ENCODE measurements at regions not wholly inside any gene's neighbourhood (a gene's known extent, or its start where the extent isn't known, plus 50 kb on each side); places are given as distances from the start of the nearest gene placed in this dataset.

DNA sequence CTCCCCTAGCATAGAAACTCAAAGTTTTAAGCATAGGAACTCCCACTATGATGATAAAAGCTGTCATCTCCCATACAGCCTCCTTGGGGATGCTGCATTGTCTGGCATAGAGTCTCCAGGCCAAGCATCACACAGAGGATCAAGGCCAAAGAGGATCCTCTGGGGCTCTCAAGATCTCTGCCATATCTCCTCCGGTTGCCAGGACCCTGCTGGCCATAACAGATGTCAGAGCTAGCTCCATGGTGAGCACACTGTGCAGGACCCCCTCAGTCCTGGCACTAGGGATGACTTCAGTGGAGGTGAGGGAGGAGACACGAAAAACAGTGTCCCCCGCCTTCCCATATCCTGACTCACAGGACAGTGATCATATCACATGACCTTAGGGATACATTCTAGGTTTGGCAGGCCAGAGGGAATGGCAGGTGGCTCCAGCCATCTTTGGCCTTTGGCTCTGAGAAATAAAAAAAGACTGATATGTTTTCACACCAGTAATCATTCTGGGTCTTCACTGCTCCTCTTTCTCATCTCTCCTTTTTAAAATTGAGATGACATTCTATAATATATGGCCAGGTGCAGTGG is 235.0 kb downstream of the MYCN start:
- H3K27ac ChIP-seq: no peak overlapping the region
- H3K4me3 ChIP-seq: no peak overlapping the region
- no peaks in the 10 kb centered on the region for H3K36me3 ChIP-seq
- TF ChIP-seq, protein P1, sequence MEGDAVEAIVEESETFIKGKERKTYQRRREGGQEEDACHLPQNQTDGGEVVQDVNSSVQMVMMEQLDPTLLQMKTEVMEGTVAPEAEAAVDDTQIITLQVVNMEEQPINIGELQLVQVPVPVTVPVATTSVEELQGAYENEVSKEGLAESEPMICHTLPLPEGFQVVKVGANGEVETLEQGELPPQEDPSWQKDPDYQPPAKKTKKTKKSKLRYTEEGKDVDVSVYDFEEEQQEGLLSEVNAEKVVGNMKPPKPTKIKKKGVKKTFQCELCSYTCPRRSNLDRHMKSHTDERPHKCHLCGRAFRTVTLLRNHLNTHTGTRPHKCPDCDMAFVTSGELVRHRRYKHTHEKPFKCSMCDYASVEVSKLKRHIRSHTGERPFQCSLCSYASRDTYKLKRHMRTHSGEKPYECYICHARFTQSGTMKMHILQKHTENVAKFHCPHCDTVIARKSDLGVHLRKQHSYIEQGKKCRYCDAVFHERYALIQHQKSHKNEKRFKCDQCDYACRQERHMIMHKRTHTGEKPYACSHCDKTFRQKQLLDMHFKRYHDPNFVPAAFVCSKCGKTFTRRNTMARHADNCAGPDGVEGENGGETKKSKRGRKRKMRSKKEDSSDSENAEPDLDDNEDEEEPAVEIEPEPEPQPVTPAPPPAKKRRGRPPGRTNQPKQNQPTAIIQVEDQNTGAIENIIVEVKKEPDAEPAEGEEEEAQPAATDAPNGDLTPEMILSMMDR (IDR thresholded peaks at IDR 0.05): no peak
- no peak for DNase-seq (ENCODE audit: low spot score)
- H3K9me3 ChIP-seq: no peaks in the 10 kb centered on the region
- H3K27me3 ChIP-seq: no peaks in the 10 kb centered on the region
- no peaks in the 10 kb centered on the region for H3K4me1 ChIP-seq

DNA sequence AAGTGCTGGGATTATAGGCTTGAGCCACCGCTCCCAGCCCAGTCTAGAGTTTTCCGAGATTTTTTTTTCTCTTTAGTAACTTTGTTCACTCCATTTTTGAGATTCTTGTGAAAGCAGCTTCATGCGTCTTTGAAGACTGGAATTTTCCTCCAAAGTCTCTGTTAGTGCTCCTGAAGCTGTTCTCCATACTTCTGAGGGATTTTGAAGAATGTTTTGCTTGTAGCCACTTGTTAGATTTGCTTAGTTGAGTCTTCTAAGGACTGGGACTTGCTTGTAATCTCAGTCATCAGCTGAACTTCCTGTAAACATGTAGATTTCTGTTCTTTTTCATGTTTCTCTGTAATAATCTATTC is 234.3 kb downstream of the MYCN start:
- Histone ChIP-seq H3K27me3 (no peaks in the 10 kb centered on the region), H3K4me3 (no peak overlapping the region), H3K27ac (no peak overlapping the region), H3K9me3 (no peaks in the 10 kb centered on the region), H3K36me3 (no peaks in the 10 kb centered on the region), H3K4me1 (no peaks in the 10 kb centered on the region)
- no peak for DNase-seq (ENCODE audit: low spot score)
- TF ChIP-seq, protein P1 (IDR thresholded peaks at IDR 0.05): no peak

DNA sequence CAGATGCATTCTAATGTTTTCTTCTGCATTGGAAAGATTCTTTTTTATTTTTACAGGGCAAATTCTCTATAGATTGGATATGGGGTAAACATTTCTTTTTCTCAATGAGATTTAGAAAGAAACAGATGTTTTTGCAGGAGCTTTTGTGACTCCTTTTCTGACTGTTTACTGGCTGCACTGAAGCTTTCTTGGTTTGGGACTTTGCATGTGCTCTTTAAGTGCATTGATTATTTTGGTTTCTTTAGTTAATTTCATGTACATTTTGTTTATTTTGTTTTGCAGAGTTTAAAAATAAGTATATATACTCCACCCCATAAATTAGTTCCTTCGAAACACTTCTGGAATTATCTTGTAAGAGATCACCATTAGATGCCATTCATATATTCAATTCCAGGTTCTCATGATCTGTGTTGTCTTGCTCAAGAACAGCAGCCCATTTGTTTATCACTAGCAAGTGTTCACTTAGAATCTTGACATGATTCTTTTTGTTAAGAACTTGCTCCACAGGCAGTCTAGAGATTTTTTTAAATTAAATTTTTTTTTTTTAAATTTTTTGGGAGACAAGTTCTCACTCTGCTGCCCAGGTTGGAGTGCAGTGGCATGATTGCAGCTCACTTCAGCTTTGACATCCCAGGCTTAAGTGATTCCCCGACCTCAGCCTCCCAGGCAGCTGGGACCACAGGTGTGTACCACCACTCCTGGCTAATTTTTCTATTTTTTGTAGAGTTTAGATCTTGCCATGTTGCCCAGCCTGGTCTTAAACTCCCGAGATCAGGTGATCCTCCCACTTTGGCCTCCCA is 233.7 kb downstream of the MYCN start:
- no peak overlapping the region for H3K4me3 ChIP-seq
- no peaks in the 10 kb centered on the region for H3K4me1 ChIP-seq
- TF ChIP-seq, protein P1 (IDR thresholded peaks at IDR 0.05): no peak
- no peak overlapping the region for H3K27ac ChIP-seq
- H3K27me3 ChIP-seq: no peaks in the 10 kb centered on the region
- no peaks in the 10 kb centered on the region for H3K36me3 ChIP-seq
- no peak for DNase-seq (ENCODE audit: low spot score)
- no peaks in the 10 kb centered on the region for H3K9me3 ChIP-seq

DNA sequence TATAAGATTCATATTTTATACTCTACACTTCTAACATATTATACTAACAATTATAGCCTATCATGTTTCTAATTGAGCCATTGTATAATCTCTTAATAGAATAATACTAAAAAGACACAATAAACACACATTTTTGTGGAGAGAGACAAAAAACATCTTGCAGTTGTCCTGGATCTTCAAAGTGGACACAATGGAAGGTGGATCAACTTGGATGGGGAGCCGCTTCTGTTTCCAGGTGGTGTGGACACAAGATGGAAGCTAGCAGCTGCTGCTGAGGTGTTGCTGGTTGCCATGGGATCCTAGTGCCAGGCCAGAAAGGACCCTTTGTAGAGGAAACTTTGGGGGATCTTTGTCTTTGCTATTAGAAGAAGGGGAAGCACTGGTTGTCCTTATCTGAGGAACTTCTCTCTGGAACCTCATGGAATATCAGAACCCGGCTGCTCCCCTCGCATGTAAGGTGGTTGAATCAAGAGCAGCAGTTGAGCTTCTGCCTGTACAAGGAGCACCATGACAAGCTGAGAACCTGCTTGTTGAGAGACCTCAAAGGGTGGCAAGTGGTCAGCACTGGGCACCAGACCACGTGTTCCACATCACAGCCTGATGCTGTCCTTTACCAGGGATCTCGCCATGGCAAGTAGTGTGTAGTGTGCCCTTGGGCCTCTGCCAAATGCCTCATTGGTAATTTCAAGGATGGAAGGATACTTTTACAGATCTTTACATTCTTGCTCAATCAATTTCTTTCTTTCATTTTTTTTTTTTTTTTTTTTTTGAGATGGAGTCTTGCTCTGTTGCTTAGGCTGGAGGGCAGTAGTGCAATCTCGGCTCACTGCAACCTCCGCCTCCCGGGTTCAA is 232.2 kb downstream of the MYCN start:
- no peaks in the 10 kb centered on the region for H3K36me3 ChIP-seq
- H3K27me3 ChIP-seq: no peaks in the 10 kb centered on the region
- H3K27ac ChIP-seq: no peak overlapping the region
- TF ChIP-seq, protein P1 (IDR thresholded peaks at IDR 0.05): no peak
- no peak overlapping the region for H3K4me3 ChIP-seq
- no peak for DNase-seq (ENCODE audit: low spot score)
- no peaks in the 10 kb centered on the region for H3K9me3 ChIP-seq
- H3K4me1 ChIP-seq: no peaks in the 10 kb centered on the region

DNA sequence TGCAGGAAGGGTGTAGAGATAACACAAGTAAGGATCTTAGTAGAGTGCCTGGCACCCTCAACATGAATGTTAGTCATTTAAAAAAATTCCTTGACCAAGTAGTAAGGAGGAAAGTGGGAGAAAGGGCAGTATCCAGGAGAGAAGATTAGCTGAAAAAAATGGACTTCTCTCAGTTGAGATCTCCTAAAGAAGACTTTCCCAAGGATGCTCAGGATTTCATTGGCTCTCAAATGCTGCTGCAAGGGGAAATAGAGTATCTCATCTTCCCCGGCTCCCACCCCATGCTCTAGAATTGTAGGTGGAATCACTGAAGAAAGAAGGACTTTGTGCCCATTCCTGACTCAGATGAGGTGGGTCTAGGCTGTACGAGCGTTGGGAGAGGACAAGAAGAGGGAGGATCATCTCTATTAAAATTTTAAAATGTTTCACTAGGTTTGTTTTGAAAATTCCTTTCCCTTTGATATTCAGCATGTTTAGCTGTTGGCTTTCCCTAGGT is 231.1 kb downstream of the MYCN start:
- DNase-seq (ENCODE audit: low spot score): no peak
- no peak overlapping the region for H3K4me3 ChIP-seq
- H3K9me3 ChIP-seq: no peaks in the 10 kb centered on the region
- no peaks in the 10 kb centered on the region for H3K36me3 ChIP-seq
- H3K27me3 ChIP-seq: no peaks in the 10 kb centered on the region
- no peak overlapping the region for H3K27ac ChIP-seq
- no peaks in the 10 kb centered on the region for H3K4me1 ChIP-seq
- TF ChIP-seq, protein P1 (IDR thresholded peaks at IDR 0.05): no peak
